Testis (tissue), 2 donors: ENCODE measurements at regions not wholly inside any gene's neighbourhood (a gene's known extent, or its start where the extent isn't known, plus 50 kb on each side); places are given as distances from the start of the nearest gene placed in this dataset.

Source experiments
- DNase-seq: peaks from one replicate; pipeline ENCODE4 v3.0.0-alpha.2; 2019
- H3K27ac ChIP-seq, 2 donors: fragments of 200-600 bp; sonication (generic); one replicate each; pipeline ENCODE4 v1.5.1; 2019
- H3K27me3 ChIP-seq: fragments of 200-600 bp; sonication (generic); one replicate; pipeline ENCODE4 v1.5.1; 2019
- H3K36me3 ChIP-seq: fragments of 200-600 bp; sonication (generic); one replicate; pipeline ENCODE4 v1.5.1; 2017; ENCODE audit warnings: low read depth; ENCODE audit errors: missing control alignments
- H3K4me1 ChIP-seq: fragments of 200-600 bp; sonication (generic); one replicate; pipeline ENCODE4 v1.5.1; 2019
- H3K4me3 ChIP-seq, 2 donors: fragments of 200-600 bp; sonication (generic); one replicate each; pipeline ENCODE4 v1.5.1; 2017 to 2019
- H3K9me3 ChIP-seq: fragments of 200-600 bp; sonication (generic); one replicate; pipeline ENCODE4 v1.5.1; 2017
- CTCF ChIP-seq, 3 experiments: fragments of 450-650 bp in 2 of 3; fragments of 200-600 bp in 1 of 3; sonication (generic) in 1 of 3; IDR thresholded peaks; one replicate each; pipeline ENCODE4 v1.5.1; 2016 to 2019; ENCODE audit warnings: antibody characterized with exemption in 3 of 3, mild to moderate bottlenecking in 2 of 3, moderate library complexity in 1 of 3
- POLR2A ChIP-seq: fragments of 450-650 bp; IDR thresholded peaks from one replicate; pipeline ENCODE4 v1.6.1; 2017; ENCODE audit warnings: antibody characterized with exemption, mild to moderate bottlenecking, moderate library complexity
- WGBS, 2 donors: methylation state at CpG; one replicate each; pipeline ENCODE4 v1.1.5; 2018; 5-methylcytosine and 5-hydroxymethylcytosine counted together
- intact Hi-C: fragments of 100-400 bp; cut with DNase I; formaldehyde crosslinking; loops from one replicate; pipeline ENCODE4 v1.15.1; 2023; ENCODE audit warnings: low total_unique reads

DNA sequence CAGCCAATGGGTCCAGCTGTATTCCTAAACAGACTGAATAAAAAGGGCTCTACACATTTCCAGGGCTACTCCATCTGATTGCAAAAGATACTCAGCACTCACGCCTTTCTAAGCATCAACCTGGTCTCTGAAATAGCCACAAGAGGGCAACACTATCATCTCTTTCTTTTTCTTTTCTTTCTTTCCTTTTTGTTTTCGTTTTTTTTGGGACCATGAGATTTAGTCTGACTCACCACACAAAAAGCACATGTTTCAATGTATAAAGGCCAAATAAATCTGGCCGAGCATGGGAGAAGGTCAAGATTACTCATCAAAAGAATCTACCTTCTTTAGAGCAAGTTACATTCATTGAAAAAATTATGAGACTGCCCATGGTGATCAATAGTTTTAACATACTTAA, 805.6 kb upstream of the ARGLU1 start:
- Histone ChIP-seq H3K9me3 (no peaks in the 10 kb centered on the region), H3K4me1 (no peaks in the 10 kb centered on the region), H3K36me3 (no peaks in the 10 kb centered on the region), H3K27me3 (no peaks in the 10 kb centered on the region), H3K27ac (no peak overlapping the region), H3K4me3 (no peak overlapping the region)
- 26 to 29% methylated on average over 3 of the region's 3 CpGs for WGBS, 2 donors
- intact Hi-C loops: no loop called here
- TF ChIP-seq CTCF (IDR thresholded peaks at IDR 0.05): peak; percentile 24 to 44 (median 30)
- TF ChIP-seq POLR2A: no peak
- no peak for DNase-seq

DNA sequence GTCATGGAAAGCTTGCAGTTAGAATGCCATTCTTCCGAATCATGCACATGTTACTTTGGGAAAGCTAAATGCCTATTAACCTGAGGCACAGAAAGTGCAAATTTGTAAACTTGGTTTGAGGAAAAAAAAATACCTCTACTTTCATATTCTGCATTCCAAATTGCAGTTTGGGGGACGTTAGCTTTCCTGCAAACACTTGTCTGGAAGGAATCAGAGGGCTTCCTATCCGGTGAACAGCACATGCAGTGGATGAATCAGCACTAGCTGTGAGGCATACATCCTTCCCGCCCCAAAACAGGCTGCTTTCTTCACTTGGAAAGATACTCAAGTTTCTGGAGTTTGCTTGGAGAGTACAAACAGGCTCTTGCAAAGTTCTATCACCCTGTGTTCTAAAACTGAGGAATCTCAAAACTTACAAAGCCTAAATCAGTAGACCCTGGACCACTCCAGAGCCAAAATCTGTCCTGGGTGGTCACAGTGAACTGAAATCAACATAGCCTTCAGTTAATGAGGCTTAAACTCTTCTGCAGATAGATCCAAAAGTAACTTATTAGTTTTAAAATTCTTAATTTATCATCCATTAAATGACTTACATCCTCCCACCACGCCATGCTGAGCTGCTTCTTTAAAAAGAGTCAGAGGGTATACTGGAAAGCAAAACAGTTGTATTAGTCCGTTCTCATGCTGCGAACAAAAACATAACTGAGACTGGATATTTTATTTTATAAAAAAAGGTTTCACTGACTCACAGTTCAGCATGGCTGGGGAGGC, 802.3 kb upstream of the ARGLU1 start:
- no peak for DNase-seq
- Histone ChIP-seq H3K36me3 (no peaks in the 10 kb centered on the region), H3K9me3 (no peaks in the 10 kb centered on the region), H3K27me3 (no peaks in the 10 kb centered on the region), H3K27ac (no peak overlapping the region), H3K4me1 (no peaks in the 10 kb centered on the region), H3K4me3 (no peak overlapping the region)
- intact Hi-C loops: no loop called here
- TF ChIP-seq POLR2A (no peak), CTCF (IDR thresholded peaks at IDR 0.05) (no peak)
- WGBS, 2 donors: 72 to 76% methylated on average over 7 of the region's 7 CpGs

DNA sequence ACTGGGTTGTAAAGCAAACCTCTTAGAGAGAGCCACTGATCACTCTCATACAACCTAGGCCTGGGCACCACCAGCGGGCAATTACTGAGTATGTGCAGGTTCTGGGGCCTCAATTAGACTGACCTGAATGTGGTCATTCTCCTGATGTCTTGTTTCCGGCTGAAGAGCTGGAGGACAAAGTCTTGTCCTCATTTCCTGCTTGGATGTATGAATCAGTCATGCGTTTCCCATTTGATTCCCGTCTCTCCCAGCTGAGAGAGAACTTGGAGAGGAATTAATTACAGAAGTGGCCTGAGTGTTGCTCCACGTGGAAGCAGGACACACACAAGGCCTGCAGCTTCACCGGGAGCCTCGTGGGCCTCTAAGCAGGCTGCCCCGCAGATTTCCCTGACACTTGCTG, 799.3 kb upstream of the ARGLU1 start:
- Histone ChIP-seq H3K4me1 (no peaks in the 10 kb centered on the region), H3K27ac (no peak overlapping the region), H3K4me3 (no peak overlapping the region), H3K9me3 (no peaks in the 10 kb centered on the region), H3K27me3 (no peaks in the 10 kb centered on the region), H3K36me3 (no peaks in the 10 kb centered on the region)
- intact Hi-C loops: no loop called here
- TF ChIP-seq CTCF (IDR thresholded peaks at IDR 0.05) (no peak), POLR2A (no peak)
- DNase-seq: no peak
- WGBS, 2 donors: 73 to 76% methylated on average over 7 to 8 of the region's 8 CpGs

- Histone ChIP-seq H3K4me3 (no peak overlapping the region), H3K36me3 (no peaks in the 10 kb centered on the region), H3K27me3 (no peaks in the 10 kb centered on the region), H3K4me1 (no peaks in the 10 kb centered on the region), H3K27ac (no peak overlapping the region), H3K9me3 (no peaks in the 10 kb centered on the region)
- no peak for TF ChIP-seq CTCF (IDR thresholded peaks at IDR 0.05)
- no peak for TF ChIP-seq POLR2A
- 67 to 70% methylated on average over 8 of the region's 8 CpGs for WGBS, 2 donors
- DNase-seq: no peak
- intact Hi-C loops: no loop called here
Measured at GRCh38 chr13:107365466-107366215, 797.7 kb upstream of the ARGLU1 start.
